COR-L47 (cell line): ENCODE measurements at regions not wholly inside any gene's neighbourhood (a gene's known extent, or its start where the extent isn't known, plus 50 kb on each side); places are given as distances from the start of the nearest gene placed in this dataset.

Experiments used
- DNase-seq: peaks from one replicate; lab custom pipeline; 2025; lab: John Stamatoyannopoulos, UW

GRCh38 chr6:169339731-169340309 is 86.2 kb upstream of the THBS2 start:
- DNase-seq, result no peak

DNA sequence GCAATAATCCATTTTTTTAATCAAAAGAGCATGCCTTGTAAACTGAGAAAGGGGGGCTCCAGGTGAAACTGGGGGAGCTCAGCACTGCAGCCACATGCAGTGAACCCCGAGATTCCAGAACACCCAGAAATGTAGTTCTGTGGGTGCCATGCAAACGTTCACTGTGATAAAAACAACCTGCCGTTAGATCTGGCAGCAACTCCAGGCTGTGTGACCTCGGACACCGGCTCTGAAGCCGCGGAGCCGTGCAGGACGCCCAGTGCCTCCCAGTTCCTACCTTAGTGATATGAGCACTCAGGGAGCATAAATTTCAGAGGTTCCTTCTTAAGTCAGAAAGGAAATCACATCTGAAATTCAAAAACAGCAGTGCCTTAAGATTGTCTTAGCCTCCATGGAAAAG is 85.4 kb upstream of the THBS2 start:
- no peak for DNase-seq

DNA sequence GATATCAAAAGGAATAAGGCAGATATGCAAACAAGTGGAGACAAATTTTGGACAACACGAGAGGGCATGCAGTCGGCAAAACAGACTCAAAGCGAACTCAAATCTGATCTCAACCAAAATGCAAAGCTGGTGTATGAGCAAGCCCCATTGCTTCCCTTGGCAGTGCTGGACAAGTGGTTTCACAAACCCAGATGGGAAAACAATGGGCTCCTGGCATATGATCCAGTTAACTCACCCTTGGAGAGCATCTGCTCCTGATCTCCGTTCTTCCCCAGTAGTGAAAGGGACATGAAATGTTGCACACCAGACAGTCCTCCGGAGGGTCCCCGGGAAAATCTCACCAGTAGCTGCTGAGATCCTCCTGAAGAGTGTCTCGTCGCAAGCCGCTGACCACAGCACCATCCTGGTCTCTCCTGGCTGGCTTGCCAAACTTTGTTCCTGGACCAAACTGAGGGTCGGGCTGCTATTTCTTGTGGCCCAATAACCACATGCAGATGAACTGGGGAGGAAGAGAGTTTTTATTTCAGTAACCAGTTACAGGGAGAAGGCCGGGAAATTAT is 84.3 kb upstream of the THBS2 start:
- no peak for DNase-seq

DNA sequence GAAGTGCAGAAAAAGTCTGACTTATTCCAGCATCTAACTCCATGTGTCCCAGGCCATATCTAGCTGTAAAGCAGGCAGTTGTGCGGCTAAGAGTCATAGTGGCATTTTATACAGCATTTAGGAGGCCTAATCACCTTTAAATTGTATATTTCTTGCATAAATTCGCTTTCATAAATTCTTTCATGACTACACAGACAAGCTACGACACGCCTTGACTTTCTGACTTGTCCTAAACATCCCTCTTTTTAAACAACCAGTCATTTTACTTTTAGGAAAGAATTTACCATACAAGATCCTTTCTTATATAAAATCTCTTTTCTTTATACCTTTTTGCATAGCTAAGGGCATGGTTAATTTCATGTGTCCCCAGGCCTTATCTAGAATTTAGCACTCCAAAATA is 81.7 kb upstream of the THBS2 start:
- no peak for DNase-seq

DNA sequence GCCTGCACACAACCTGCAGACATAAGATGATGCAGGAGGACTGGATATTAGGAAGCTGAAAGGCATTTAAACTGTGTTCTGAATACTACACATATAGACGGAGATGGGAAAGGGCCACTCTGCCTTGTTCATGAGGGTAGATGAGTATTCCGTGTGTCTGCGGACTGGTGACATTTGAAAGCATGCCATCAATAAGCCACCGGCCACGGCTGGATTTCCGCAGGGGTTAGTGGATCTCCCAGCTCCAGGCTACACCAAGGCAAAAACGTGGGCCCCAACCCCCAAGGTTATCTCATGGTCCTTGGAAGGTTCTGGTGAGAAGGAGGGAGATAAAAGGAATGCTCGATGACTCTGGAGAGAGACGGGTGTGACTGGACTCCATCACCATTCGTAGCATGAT is 78.6 kb upstream of the THBS2 start:
- no peak for DNase-seq

GRCh38 chr6:169328112-169328801 is 74.6 kb upstream of the THBS2 start:
- no peak for DNase-seq

DNA sequence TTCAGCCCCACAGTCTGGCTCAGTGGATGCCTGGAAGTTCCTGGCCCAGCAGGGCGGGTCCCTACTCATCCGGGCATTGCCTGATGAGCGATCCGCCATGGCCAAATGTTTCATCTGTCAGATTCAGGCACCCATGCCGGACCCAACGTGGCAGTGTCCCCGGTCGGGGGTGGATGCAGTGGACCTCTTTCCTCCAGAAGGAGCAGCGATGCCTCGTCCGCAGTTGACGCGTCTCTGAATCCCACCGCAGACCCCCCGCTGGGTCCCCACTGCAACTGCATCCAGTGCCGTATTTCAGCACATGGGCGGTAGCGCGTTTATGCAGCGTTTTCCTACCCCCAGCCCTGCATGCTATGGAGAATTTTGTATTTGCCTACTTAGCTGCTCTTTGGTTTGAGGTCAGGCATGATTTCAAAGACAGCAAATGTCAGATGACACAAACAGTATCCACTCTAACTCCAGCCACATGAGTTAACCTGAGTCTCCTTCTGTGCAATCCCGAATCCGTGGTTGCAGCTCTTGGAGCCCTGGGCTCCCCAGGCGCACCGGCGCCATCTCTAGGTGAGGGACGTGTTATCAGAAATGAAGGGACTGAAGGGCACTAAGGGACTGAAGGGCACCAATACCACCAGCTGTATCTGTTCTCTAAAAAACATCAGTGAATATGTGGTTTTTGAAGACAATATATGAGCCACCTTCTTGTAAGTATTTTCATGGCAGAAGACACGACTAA is 72.6 kb upstream of the THBS2 start:
- DNase-seq, result no peak

- DNase-seq, result no peak
Measured at GRCh38 chr6:169324656-169325459, 71.2 kb upstream of the THBS2 start.

DNA sequence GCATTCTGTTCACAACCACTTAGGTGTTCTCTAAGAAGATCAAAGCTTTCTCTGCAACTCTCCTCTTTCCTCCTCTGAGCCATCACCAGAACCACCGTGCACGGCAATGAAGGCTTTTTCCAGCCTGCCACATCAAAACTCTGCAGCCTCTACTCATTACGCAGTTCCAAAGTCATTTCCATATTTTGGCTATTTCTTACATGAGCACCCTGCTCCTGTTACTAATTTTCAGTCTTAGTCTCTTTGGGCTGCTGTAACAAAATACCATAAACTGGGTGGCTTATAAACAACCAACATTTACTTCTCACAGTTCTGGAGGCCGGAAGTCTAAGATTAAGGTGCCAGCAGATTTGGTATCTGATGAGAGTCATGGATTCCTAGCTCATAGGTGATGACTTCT is 70.4 kb upstream of the THBS2 start:
- no peak for DNase-seq

- no peak for DNase-seq
Measured at GRCh38 chr6:169323221-169323620, 69.6 kb upstream of the THBS2 start.

- DNase-seq, result no peak
Measured at GRCh38 chr6:169321546-169321945, 67.9 kb upstream of the THBS2 start.

DNA sequence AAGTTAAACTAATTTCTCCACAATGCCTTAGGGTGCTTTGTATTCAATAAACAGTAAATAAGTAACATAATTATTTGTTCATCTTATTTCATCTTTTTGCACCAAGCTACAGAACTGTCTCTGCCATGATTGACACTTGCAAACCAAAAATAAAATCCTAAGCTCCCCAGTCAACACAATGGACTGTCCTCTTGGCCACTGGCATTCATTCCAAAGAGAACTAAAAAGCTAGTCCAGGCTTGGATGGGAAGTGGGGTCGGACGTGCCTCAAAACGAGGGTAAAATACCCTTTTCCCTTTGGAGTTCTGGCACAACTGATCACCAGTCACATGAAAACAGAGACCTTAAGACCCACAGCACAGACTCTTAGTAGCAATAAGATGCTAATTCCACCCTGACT is 66.4 kb upstream of the THBS2 start:
- DNase-seq, result no peak

GRCh38 chr6:169317441-169318202 is 64.0 kb upstream of the THBS2 start:
- DNase-seq, result no peak

- DNase-seq, result no peak
Measured at GRCh38 chr6:169316651-169317050, 63.0 kb upstream of the THBS2 start.

GRCh38 chr6:169315830-169316614 is 62.4 kb upstream of the THBS2 start:
- DNase-seq, result no peak

DNA sequence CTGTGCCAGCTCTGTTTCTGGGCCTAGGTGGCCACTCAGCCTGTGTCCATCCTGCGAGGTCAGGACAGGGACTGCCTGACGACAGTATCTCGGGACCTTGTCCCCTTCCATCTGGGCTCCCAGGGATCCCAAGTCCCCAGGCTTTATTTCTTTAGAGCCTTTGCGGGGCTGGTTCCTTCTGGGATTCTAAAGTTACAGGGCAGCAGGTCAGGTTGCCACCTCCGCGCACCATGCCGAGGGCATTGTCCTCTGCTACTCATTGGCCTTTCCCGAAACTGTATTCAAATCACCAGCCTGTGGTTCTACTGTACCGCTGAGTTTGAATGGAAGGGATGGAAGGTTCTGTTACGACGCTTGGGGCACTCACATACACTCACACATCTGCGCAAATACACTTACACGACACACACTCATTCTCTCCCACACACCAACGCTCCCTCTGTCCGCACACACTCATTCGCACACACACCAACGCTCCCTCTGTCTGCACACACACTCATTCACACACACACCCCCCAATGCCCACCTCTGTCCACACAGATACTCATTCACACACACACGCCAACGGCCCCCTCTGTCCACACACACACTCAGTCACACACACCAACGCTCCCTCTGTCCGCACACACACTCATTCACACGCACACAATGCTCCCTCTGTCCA is 59.8 kb upstream of the THBS2 start:
- DNase-seq, result no peak

- DNase-seq, result no peak
Measured at GRCh38 chr6:169312658-169313346, 59.2 kb upstream of the THBS2 start.

GRCh38 chr6:169310983-169311382 is 57.3 kb upstream of the THBS2 start:
- no peak for DNase-seq
